ENCODE measurements at regions not wholly inside any gene's neighbourhood (a gene's known extent, or its start where the extent isn't known, plus 50 kb on each side); places are given as distances from the start of the nearest gene placed in this dataset.

DNA sequence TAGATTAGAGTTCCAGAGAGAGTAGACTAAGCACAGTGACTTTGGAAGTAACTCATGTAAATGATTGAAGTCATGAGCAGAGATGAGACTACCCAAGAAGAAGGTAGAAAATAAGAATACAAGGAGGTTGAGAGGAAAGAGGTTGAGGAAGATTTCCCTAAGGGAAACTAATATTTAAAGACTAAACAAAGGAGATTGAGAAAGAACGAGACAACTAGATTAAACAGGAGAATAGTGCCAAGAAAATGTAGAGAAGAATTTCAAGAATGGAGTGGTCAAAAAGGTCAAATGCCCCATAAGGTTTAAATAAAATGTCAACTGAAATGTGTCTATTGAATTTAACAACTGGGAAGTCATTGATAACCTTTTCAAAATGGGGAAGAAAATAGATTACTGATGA lies 59.0 kb downstream of the RPS29 start:
- DNase-seq, result no peak

DNA sequence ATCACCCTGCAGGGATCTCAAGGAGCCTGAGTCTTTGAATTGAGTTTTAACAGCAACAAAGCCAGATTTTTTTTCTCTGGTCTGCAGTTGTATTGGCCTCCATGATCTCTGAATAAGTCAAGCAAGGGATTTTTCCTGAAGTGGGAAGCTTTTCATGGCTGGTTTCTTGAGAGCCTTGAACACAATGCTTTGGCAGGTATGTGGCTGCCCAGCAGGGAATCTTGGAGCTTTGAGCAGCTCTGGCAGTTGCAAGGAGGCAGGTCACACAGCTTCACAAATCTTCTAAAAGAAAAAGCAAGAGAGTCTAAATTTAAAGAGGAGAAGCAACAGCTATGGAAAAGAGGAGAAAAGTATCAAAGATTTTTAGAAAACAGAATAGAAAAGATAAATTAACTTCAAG lies 60.1 kb downstream of the RPS29 start:
- DNase-seq, result no peak

DNA sequence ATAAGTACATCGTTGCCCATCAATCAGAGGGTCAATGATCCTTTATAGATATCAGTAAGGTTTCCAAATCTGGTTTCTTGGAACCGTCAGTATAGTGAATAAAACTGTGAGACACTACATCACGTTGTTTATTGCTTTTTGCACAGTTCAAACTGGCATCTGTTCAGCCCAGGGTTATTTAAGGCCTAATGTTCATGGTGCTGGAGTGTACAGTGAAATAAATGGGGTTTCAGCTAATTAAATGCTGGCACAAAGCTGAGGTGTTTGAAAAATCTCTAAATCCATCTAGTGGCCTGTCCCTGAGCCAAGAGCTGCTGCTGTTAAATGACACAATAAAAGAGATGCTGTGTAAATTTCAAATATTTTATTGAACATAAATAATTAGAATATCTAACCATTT lies 69.9 kb downstream of the RPS29 start:
- no peak for DNase-seq

DNA sequence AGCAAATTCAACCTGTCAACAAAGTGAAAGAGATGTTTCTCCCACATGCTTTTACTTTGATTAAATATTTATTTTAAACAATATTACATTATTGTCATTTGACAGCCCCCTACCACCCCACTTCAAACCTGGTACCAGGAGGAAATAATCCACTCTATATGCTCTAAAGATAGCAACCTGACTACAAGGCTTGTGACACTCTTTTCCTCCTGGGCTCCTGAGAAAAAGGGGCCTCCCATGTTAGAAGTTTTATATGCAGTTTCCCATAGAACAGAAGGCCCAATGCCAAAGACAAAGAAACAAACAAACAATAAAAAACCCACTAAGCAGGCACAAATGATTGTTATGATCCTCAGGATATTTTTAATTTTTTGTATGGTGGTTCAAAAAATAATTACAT lies 73.6 kb downstream of the RPS29 start:
- no peak for DNase-seq

DNA sequence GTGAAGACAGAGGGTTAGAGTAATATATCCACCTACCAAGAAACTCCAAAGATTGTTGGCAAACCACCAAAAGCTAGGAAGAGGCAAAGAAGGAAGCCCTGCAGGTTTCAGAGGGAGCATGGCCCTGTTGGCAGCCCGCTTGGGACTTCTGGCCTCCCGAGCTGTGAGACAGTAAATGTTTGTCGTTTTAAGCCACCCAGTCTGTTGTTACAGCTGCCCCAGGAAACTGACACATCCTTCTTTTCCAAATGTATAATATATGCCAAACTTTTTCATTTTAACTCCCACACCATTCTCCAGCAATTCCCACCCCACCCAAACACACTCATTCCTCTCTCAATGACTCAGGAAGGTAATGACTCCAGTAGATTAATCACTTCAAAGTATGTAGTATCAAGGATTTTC lies 74.0 kb downstream of the RPS29 start:
- DNase-seq, result no peak

DNA sequence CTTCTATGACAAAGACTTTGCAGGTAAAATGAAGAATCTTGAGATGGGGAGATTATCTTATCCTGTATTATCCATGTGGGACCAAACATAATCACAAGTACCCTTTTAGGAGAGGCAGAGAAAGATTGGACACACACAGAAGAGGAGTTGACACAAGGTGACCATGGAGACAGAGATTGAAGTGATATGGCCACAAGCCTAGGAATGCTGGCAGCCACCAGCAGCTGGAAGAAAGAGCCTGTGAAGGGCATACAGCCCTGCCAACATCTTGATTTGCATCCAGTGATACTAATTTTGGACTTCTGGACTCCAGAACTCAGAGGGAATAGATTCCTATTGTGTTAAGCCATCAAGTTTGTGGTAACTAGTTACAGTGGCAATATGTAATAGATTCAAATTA lies 78.1 kb downstream of the RPS29 start:
- no peak for DNase-seq

DNA sequence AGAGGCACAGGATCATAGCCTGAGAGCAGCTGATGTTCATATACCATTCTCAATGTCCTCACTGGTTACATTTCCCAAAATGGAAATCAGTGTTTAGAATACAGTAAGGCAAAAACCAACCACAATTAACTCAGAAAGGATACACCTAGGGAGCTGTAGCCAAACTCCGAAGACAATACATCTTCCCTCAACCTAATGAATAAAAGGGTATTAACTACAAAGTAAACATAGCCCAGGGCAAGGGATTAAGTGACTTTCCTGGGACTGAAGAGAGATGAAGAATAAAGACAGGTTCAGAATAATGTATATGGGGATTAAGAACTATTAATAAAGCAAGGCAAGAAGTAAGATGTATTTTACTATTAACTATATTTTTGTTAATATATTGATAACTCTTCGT lies 79.5 kb downstream of the RPS29 start:
- DNase-seq, result no peak

DNA sequence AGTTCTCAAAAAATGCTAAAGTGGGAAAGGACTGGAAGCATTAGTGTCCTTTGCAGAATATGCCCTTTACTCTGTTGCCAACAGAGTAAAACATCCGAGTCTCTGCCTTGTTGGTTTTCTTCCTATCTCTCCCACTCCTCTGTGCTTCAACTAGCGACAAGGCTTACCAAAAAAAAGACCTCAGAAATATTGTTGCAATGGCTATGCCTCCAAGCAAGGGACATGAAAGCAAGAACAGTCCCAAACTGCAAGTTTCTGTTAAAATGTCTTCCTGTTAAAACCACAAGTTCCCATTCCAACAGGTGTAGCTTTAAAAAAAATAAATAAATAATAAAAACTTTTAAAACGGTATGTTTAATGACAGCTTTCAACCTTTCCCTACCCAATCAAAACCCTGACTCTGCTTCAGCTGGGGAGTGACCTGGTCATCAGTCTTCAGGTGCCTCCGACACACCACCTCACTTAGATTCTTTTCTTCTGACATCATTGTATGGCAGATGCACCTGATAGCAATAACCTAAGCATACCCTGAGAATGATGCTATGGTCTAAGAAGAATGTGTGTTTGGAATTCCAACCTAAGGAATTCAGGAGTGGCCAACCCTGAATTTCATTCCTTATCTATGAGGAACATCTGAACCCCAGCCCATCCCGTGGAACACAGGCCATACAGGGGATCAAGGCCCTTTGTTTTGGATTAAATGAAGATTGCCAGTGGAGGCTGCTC lies 81.0 kb downstream of the RPS29 start:
- DNase-seq, result no peak

DNA sequence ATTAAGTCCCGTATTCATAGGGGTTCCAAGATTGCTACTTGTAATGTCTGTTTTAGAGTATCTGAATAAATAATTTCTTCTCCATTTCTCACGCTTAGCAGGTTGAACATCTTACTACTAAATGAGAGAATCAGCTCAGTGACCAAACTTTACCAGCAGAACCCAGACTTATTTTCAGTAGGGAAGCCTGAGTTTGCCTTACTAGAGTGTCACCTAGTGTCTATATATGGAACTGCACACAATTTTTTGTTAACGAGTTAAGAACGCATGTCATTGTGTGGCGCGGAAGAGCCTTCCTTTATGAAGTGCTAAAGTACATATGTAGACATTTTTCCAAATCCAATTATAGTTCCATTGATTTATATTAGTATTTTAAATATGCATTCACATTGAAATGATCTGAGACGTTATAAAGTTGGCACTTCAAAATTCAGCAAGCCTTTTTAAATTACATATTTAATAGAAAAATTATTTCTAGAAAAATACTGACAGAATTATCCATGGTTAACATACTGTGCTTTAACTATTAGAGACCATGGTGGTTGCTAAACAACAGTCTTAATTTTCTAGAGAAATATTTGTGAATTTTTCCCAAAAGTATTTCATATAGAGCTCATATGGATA lies 88.3 kb downstream of the RPS29 start:
- peak; percentile 52 for DNase-seq

DNA sequence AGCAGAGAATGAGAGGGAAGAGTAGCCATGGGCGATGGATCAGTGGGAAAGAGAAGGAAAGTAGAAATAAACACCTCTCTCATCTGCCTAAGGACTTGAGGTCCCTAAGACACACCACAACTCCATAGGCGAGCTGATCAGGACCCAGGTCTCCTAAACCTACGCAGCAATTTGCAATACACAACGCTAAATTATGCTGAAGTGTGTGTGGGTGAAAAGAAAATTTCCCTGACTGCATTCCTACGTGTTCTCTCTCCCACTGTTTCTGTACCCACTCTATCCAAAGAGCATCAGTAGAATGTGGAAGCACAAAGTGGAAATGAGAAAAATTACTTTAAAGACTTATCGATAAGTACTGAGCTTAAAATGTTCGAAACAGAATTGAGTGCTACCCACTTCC lies 88.9 kb downstream of the RPS29 start:
- DNase-seq, result no peak

DNA sequence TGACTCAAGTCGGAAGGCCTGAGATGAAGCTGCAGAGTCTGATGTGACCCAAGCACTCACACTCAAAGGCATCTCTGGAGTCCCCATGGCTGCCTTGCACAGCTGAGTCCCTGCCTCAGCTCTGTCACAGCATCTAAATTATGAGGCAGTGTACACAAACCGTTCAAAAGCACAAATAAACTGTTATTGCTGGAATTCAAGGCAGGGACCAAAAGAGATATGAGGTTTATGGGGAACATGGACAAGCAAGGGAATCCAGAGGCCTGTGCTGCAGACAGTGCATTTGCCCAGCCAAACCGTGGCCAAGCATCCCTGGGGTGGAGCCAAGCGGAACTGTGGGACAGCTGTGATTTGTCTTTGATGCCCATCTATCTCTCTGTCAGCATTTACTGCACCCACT lies 91.3 kb downstream of the RPS29 start:
- no peak for DNase-seq

DNA sequence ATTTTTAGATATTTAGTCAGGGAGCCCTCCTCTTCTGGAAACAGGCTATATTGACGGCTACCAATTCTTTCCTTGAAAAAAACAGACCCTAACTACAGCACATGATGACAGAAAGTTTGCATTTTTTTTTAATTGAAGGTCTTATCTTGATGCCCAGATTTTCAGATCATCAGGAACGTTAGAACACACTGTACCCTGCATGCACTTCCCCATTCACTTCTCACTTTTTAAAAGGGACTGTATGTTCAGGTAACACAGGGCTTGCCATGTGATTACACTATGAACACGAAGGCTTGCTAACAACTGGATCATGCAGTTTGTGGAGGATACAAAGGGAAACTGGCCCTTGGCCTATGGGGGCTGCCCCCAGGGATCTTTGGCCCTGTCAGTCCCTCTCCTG lies 92.6 kb downstream of the RPS29 start:
- DNase-seq, result no peak

DNA sequence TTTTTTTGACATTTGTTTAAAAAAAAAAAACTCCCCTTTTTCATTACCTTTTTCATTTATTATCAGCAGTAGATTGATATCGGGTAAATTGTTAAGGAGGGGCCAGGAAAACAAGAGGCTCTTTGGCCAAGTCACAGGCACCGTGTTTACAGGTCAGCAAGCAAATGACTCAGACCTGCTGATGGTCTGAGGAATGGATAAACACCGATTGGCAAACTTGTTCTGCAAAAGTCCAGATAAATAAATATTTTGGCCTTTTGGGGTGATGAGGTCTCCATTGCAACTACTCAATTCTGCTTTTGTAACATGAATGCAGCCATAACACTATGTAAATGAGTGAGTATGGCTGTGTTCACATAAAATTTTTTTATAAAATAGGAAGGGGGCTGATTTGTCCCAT lies 94.0 kb downstream of the RPS29 start:
- no peak for DNase-seq

DNA sequence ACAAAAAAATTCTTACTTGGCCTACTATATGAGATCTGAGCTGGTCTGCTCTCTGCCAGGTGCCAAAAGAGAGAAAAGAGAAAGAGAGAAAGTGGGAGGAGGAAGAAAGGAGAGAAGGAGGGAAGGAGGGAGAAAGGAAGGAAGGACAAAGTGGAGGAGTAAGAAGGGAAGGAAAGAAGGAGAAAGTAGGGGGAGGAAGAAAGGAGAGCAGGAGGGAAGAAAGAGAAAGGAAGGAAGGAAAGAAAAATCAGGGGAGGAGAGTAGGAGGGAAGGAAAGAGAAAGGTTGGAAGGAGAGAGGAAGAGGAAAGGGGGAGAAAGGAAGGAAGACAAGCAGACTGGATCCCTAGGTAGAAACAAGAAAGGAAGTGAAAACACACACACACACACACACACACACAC lies 96.8 kb downstream of the RPS29 start:
- DNase-seq, result no peak

DNA sequence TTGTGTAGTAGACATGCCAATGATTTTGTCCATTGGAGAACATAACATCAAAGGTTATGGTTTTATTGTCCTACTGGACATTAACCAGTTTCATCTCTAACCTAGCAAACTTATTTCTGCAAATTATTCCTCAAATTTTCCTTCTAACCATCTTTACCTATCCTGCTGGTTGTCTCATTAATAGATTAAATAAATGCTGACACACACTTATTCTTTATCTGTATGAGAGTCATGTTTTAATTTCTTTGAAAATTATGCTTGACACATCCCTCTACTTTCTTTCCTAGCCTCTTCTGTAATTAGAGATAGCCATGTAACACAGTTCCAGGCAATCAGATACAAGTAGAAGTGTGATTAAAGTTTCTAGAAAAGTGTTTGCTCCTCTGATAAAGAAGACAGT lies 98.9 kb downstream of the RPS29 start:
- no peak for DNase-seq

DNA sequence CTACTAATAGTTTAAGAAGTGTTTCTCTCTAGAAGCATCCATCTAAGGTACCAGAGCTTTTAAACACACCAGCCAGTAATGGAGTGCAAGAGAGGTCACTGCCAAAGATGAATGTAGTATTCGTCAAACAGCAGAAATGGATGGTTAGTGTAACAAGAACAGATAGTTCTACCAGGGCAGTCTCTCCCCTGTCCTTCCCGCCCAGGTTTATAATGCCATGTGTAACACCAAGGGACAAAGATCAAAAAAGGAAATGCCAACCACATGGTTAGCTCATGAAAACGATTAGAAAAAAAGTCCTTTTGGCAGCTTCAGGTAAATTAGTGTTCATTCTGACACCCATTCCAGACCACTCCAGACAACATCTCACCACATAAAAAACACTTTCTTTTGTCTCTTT lies 100.9 kb downstream of the RPS29 start:
- no peak for DNase-seq

DNA sequence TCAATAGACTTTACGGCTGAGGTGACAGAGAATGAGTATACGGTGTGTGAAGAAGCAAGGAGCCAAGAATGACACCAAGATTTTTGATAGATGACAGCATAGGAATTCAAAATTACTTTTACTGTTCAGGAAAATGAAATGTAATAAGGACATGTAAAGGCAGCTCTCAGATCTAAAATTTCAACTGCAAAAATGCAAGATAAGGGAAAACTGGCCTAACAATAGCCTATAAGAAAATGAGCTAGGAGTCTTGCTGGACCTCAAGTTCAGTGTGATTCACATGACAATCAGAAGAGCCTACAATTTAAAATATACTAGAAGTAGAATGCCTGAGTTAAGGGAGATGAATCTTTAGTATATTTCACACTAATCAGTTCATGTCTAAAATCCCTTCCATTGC lies 102.0 kb downstream of the RPS29 start:
- DNase-seq, result no peak

DNA sequence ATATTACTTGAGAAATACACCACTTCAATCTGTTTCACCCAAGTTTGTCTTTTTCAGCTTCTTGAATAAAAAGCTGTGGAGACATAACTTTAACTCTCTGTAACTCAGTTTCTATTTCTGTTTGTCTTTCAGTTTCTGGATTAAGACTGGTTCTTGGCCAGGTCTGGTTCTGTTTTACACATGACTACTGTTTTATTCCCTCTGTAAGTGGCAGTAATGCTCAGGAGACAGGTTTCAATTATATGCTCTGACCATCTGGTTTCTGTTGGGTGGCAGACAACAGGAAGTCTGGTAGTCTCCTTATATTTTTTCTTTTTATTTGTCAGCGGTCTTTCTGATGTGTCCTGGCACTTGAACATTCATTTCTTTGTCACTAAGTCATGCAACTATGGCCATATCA lies 102.9 kb downstream of the RPS29 start:
- no peak for DNase-seq

DNA sequence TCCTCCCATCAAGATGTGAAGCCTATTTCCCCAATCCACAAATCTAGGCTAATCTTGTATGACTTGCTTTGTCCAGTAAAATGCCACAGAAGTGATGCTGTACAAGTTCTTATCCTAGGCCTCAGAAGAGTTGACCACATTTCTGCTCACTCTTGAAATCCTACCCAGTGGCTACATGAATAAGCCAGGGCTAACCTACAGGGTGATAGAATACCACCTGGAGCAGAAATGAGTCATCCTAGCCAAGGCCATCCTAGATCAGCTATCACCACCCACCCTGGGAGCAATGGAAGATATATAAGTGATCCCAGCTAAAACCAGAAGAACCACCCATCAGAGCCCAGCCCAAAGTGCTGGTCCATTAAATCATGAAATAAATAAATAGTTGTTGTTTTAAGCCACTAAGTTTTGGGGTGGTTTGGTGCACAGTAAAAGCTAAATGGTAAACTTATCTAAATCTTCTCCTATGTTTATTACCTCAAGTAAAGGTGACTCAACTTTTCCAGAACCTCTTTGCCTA lies 105.1 kb downstream of the RPS29 start:
- no peak for DNase-seq

DNA sequence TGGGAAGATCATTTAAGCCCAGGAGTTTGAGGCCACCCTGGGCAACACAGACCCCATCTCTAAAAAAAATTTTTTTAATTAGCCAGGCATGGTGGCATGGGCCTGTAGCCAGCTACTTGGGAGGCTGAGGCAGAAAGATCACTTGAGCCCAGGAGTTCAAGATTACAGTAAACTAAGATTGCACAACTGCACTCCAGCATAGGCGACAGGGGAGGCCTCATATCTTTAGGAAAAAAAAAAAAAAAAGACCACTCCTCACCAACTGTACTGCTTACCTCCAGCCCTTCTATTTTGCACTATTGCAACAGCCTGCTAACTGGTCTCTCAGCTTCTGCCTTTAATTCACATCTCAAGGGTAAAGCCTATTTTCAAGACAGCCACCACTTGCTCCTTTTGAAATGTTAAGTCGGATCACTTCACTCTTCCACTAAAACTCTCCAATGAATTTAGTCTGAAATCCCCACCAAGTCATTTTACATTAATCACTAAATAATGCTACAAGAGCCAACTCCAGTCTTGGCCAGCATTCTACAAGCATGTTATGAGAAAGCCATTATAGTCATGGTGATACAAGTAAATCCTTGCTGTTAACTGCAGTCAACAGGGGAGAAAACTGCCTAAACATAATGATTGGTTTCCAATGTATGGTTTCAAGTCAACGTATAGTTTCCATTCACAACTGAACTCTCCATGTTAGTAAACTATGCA lies 106.0 kb downstream of the RPS29 start:
- DNase-seq, result no peak

DNA sequence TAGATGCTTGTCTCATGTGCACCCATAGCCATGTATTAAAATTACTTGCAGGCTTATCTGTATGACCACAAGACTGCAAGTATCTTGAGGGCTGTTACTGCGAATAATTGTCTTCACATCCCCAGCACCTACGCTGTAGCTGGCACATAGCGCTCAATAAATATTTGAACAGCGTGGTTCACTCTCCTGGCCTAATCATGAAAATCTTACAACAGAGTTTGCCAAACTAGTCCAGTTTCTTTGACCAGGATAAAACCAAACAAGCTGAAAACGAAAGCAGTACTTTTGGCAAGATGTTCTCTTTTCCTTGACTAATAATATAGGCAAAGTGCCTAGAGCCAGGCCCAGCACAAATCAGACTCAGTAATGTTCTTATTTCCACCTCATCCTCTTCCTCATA lies 106.7 kb downstream of the RPS29 start:
- DNase-seq, result no peak

DNA sequence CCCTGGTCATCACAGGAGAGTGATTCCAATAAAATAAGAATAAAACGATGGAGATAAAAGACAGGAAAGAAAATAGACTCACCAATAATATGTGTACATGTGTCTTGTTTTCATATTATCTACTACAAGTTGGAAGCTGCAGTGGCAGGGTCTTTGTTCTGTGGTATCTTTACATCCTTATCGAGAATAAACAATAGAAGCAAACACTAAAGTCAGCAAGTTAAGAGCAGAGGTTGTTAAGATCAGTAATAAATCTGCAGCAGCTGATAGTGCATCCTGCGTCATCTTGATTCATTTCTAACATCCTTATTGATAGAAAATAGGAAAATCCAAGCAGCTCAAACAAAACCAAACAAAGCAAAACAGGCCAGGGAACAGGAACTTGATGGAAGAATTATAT lies 107.4 kb downstream of the RPS29 start:
- DNase-seq, result no peak

DNA sequence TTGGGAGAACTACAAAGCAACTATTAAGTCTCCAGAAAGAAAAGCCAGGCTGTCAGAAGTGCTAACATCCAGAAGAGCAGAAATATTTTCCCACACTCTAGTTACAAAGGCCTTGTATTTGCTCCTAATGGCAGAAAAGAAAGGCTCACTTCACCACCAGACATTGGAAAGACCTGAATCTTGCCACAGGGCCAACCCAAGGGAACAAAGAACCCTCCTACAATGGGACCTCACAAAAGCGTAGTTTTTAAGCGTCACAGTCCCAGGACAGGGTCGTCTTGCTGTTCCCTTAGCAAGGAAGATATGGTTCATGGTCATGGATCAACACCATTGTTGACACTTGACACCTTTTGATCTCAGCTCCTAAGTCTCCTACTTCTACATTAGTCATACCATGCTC lies 119.1 kb downstream of the RPS29 start:
- no peak for DNase-seq

DNA sequence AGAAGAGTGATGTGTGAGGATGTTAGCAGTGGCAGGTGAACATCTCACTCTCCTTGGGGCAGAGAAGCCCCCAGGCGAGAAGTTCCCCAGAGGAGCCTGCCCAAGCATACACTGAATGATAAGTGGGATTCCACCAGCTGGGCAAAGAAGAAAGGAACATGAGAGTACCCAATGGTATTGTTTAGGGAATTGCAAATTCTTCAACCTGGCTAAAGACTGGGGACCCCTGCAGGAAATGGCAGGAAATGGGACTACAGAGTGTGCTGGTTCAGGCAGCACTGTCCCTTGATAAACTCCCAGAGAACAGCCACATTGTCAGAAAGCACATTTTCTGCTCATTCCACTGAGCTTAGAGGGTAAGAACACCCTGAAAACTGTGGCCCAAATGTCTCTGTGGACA lies 121.3 kb downstream of the RPS29 start:
- no peak for DNase-seq
